ENCODE measurements at regions not wholly inside any gene's neighbourhood (a gene's known extent, or its start where the extent isn't known, plus 50 kb on each side); places are given as distances from the start of the nearest gene placed in this dataset.

DNA sequence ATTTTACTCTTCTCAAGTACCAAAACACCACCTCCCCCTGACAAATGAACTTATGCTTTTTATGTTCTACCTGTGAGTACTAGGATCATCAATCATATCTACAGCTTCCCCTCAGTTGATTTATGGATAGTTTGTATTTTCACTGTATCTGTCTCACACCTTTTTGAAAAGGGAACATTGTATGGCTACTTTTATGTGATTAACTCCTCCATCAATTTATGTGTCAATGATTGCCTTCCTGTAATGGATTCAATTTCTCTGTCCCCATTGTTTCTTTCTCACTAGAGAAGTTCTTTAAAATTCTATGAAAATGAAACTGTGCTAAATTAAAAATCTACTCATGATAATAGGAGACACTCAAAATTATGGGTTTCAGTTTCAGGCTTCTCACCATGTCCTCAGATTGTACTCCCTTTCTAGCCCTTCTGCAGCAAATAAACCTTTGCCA lies 935.0 kb downstream of the TRIB2 start:
- ATAC-seq (no peak), DNase-seq (ENCODE audit: low read depth in 1 of 2, low spot score in 1 of 2) (no peak), FAIRE-seq (no peak)
- H3K4me1 ChIP-seq = no peaks in the 10 kb centered on the region
- POLR2A ChIA-PET = no interaction called here
- no peak overlapping the region for H3K4me3 ChIP-seq
- H3K9me3 ChIP-seq = peaks cover 22% of the 10 kb centered on the region; the same call in 2 of the 3 replicates
- TF ChIP-seq PHF8 (IDR thresholded peaks at IDR 0.05; ENCODE audit: borderline replicate concordance, low read depth) = no peak
- TF ChIP-seq RARB (CRISPR knock-in tag; IDR thresholded peaks at IDR 0.05) = no peak
- no peak for TF ChIP-seq KDM1A (IDR thresholded peaks at IDR 0.05; ENCODE audit: low read depth)
- no peak for TF ChIP-seq ZC3H11A (IDR thresholded peaks at IDR 0.05)
- TF ChIP-seq JUNB (IDR thresholded peaks at IDR 0.05) = no peak
- TF ChIP-seq HMGXB4 (CRISPR knock-in tag; IDR thresholded peaks at IDR 0.05; ENCODE audit: borderline replicate concordance) = no peak
- TF ChIP-seq USF2 (IDR thresholded peaks at IDR 0.05) = no peak
- TF ChIP-seq, protein P1, sequence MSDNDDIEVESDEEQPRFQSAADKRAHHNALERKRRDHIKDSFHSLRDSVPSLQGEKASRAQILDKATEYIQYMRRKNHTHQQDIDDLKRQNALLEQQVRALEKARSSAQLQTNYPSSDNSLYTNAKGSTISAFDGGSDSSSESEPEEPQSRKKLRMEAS (IDR thresholded peaks at IDR 0.05) = no peak
- no peak for TF ChIP-seq SREBF2 (IDR thresholded peaks at IDR 0.05)
- TF ChIP-seq EP300 (IDR thresholded peaks at IDR 0.05) = no peak
- no peak for TF ChIP-seq HOXB5 (CRISPR knock-in tag; IDR thresholded peaks at IDR 0.05)
- TF ChIP-seq MAFK (IDR thresholded peaks at IDR 0.05; ENCODE audit: partially characterized antibody) = no peak
- no peak for TF ChIP-seq KDM5A (IDR thresholded peaks at IDR 0.05)
- TF ChIP-seq, protein P2, sequence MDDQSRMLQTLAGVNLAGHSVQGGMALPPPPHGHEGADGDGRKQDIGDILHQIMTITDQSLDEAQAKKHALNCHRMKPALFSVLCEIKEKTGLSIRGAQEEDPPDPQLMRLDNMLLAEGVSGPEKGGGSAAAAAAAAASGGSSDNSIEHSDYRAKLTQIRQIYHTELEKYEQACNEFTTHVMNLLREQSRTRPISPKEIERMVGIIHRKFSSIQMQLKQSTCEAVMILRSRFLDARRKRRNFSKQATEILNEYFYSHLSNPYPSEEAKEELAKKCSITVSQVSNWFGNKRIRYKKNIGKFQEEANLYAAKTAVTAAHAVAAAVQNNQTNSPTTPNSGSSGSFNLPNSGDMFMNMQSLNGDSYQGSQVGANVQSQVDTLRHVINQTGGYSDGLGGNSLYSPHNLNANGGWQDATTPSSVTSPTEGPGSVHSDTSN (IDR thresholded peaks at IDR 0.05) = no peak
- TF ChIP-seq, protein P3, sequence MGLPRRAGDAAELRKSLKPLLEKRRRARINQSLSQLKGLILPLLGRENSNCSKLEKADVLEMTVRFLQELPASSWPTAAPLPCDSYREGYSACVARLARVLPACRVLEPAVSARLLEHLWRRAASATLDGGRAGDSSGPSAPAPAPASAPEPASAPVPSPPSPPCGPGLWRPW (IDR thresholded peaks at IDR 0.05) = no peak
- no peak for TF ChIP-seq TFCP2L1 (CRISPR knock-in tag; IDR thresholded peaks at IDR 0.05)
- no peak for TF ChIP-seq REST (IDR thresholded peaks at IDR 0.05)
- no peak for TF ChIP-seq MAZ (IDR thresholded peaks at IDR 0.05; ENCODE audit: borderline replicate concordance, low read depth, low read length)
- H3K27ac ChIP-seq = no peak overlapping the region
- CTCF ChIA-PET = no interaction called here
- H3K4me2 ChIP-seq = no peak overlapping the region

GRCh38 chr2:13652531-13653313 lies 936.0 kb downstream of the TRIB2 start:
- FAIRE-seq (no peak), ATAC-seq (no peak), DNase-seq (ENCODE audit: low read depth in 1 of 2, low spot score in 1 of 2) (no peak)
- no peak overlapping the region for H3K27ac ChIP-seq
- no peak for TF ChIP-seq JUN (IDR thresholded peaks at IDR 0.05)
- TF ChIP-seq RARB (CRISPR knock-in tag; IDR thresholded peaks at IDR 0.05) = no peak
- no peak for TF ChIP-seq MAZ (IDR thresholded peaks at IDR 0.05; ENCODE audit: borderline replicate concordance, low read depth, low read length)
- no peak for TF ChIP-seq CEBPB (IDR thresholded peaks at IDR 0.05)
- no peak for TF ChIP-seq CHD4 (IDR thresholded peaks at IDR 0.05; ENCODE audit: borderline replicate concordance)
- no peak for TF ChIP-seq CHD2 (IDR thresholded peaks at IDR 0.05; ENCODE audit: low read length, partially characterized antibody)
- ChIA-PET CTCF (no interaction called here), POLR2A (no interaction called here)
- peaks cover 18% of the 10 kb centered on the region; the same call in 2 of the 3 replicates for H3K9me3 ChIP-seq
- H3K4me3 ChIP-seq = no peak overlapping the region
- 4% methylated on average over 2 of the region's 2 CpGs for WGBS (ENCODE audit: missing lambda C conversion rate)
- H3K4me1 ChIP-seq = no peaks in the 10 kb centered on the region
- no peak overlapping the region for H3K4me2 ChIP-seq

Measured in A549 (cell line).